Hepatocyte (in vitro differentiated cells): ENCODE measurements at regions not wholly inside any gene's neighbourhood (a gene's known extent, or its start where the extent isn't known, plus 50 kb on each side); places are given as distances from the start of the nearest gene placed in this dataset.

Source experiments
- CTCF ChIP-seq: fragments of 200-600 bp; sonication (generic); IDR thresholded peaks from 2 replicates; pipeline ENCODE4 v1.5.1; 2016; ENCODE audit warnings: antibody characterized with exemption, mild to moderate bottlenecking; ENCODE audit not compliant: poor library complexity
- EZH2 ChIP-seq: fragments of 200-600 bp; sonication (generic); IDR thresholded peaks from 2 replicates; pipeline ENCODE4 v1.6.1; 2016; ENCODE audit warnings: antibody characterized with exemption, mild to moderate bottlenecking, borderline replicate concordance
- EZH2phosphoT487 ChIP-seq: fragments of 200-600 bp; sonication (generic); IDR thresholded peaks from one replicate; pipeline ENCODE4 v1.6.1; 2018; ENCODE audit warnings: antibody characterized with exemption, mild to moderate bottlenecking, low read depth, moderate library complexity; ENCODE audit not compliant: unreplicated experiment, severe bottlenecking

GRCh38 chr1:11380500-11380899 lies 98.5 kb upstream of the DISP3 start:
- TF ChIP-seq EZH2phosphoT487, result no peak
- TF ChIP-seq CTCF, result no peak
- TF ChIP-seq EZH2, result no peak
